Right lobe of liver (tissue), 4 donors: ENCODE measurements at regions not wholly inside any gene's neighbourhood (a gene's known extent, or its start where the extent isn't known, plus 50 kb on each side); places are given as distances from the start of the nearest gene placed in this dataset.

Experiments
- POLR2A ChIP-seq: fragments of 450-650 bp; IDR thresholded peaks from one replicate; pipeline ENCODE4 v1.6.1; 2017; ENCODE audit warnings: antibody characterized with exemption, mild to moderate bottlenecking
- TF ChIP-seq, protein P1 (sequence below), 4 donors: fragments of 200-600 bp in 3 of 4; fragments of 450-650 bp in 1 of 4; IDR thresholded peaks; one replicate each; pipeline versions ENCODE4 v1.5.1 to v1.8.0; 2016 to 2022; ENCODE audit warnings: antibody characterized with exemption in 4 of 4, mild to moderate bottlenecking in 2 of 4
- donor health status: DM: no; HTN: no; CAD: no.
- donor health status: DM: no; HTN: no; CAD: no.
- donor health status: DM: no; HTN: yes; CAD: no.

- TF ChIP-seq, protein P1, sequence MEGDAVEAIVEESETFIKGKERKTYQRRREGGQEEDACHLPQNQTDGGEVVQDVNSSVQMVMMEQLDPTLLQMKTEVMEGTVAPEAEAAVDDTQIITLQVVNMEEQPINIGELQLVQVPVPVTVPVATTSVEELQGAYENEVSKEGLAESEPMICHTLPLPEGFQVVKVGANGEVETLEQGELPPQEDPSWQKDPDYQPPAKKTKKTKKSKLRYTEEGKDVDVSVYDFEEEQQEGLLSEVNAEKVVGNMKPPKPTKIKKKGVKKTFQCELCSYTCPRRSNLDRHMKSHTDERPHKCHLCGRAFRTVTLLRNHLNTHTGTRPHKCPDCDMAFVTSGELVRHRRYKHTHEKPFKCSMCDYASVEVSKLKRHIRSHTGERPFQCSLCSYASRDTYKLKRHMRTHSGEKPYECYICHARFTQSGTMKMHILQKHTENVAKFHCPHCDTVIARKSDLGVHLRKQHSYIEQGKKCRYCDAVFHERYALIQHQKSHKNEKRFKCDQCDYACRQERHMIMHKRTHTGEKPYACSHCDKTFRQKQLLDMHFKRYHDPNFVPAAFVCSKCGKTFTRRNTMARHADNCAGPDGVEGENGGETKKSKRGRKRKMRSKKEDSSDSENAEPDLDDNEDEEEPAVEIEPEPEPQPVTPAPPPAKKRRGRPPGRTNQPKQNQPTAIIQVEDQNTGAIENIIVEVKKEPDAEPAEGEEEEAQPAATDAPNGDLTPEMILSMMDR (IDR thresholded peaks at IDR 0.05): no peak
- TF ChIP-seq POLR2A: no peak
Observed at GRCh38 chrX:103153661-103154060, 60.7 kb upstream of the NXF3 start.
